ENCODE measurements at regions not wholly inside any gene's neighbourhood (a gene's known extent, or its start where the extent isn't known, plus 50 kb on each side); places are given as distances from the start of the nearest gene placed in this dataset.
"Not testable (repeated sequence)": the region's sequence is repeated elsewhere in the genome, so short reads cannot be mapped to it uniquely, and the experiment has no call there.

DNA sequence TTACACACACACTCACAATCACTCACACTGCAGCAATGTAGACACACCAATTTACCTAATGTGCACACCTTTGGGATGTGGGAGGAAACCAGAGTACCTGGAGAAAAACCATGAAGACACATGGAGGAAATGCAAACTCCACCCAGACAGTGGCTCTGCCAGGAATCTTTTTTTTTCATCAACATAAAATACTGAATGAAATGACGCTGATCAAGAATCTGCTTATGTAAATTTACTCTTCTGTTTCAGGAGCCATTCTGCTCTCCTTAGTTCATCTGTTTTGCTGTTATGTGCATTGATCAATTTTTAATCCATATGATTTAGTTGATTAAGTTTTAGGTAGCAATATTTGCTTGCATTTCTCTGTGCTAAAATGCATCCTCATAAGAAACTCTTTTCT is 414.2 kb upstream of the CCDC54 start:
- intact Hi-C loops (cut with DNase I, micrococcal nuclease) = no loop called here
- H3K4me1 ChIP-seq (ENCODE audit: low read depth) = no peaks in the 10 kb centered on the region
- no peaks in the 10 kb centered on the region for H3K36me3 ChIP-seq (ENCODE audit: low read depth)
- DNase-seq (no peak), ATAC-seq (no peak)
- peaks cover 5% of the 10 kb centered on the region for H3K9me3 ChIP-seq
- TF ChIP-seq, protein P1, sequence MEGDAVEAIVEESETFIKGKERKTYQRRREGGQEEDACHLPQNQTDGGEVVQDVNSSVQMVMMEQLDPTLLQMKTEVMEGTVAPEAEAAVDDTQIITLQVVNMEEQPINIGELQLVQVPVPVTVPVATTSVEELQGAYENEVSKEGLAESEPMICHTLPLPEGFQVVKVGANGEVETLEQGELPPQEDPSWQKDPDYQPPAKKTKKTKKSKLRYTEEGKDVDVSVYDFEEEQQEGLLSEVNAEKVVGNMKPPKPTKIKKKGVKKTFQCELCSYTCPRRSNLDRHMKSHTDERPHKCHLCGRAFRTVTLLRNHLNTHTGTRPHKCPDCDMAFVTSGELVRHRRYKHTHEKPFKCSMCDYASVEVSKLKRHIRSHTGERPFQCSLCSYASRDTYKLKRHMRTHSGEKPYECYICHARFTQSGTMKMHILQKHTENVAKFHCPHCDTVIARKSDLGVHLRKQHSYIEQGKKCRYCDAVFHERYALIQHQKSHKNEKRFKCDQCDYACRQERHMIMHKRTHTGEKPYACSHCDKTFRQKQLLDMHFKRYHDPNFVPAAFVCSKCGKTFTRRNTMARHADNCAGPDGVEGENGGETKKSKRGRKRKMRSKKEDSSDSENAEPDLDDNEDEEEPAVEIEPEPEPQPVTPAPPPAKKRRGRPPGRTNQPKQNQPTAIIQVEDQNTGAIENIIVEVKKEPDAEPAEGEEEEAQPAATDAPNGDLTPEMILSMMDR (IDR thresholded peaks at IDR 0.05) = no peak
- H3K4me3 ChIP-seq = no peak overlapping the region

DNA sequence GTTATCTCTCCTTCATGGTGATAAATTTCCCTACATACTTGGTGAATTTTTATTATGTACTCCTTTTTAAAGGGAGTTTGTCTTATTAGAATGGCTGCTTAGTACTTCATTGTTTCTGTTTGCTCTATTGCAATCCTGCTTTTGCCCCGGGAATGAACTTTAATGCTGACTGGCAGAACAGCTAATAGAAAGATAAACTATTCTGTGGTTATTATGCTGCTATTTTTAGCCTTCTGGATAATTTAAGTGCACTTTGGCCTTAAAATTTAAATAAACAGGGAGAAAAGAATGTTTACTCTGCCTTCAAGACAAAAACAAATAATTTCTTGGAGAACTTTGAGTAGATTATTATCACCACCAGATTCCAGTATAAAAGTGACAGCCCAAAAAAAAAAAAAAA is 413.8 kb upstream of the CCDC54 start:
- H3K4me3 ChIP-seq = no peak overlapping the region
- peaks cover 2% of the 10 kb centered on the region for H3K9me3 ChIP-seq
- H3K4me1 ChIP-seq (ENCODE audit: low read depth) = no peaks in the 10 kb centered on the region
- TF ChIP-seq, protein P1 (IDR thresholded peaks at IDR 0.05) = no peak
- H3K36me3 ChIP-seq (ENCODE audit: low read depth) = no peaks in the 10 kb centered on the region
- ATAC-seq (no peak), DNase-seq (no peak)
- intact Hi-C loops (cut with DNase I, micrococcal nuclease) = no loop called here

DNA sequence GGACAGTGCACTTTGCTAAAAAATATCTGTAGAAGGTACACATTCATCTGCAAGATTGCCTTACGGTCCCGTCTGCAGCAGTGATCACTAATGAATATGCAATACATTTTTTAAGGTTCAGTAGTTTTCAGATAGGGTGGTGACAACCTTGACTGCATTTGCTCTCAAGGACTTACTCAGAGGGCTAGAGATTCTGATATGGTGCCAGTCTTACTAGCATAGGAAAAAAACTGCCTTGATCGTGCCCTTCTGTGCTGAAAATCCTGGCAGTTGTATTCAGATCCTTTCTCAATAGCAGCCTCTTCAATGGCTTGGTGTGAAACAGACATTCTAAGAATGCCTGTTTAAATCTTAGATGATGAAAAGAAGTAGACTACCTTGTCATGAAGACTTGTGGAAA is 411.9 kb upstream of the CCDC54 start:
- Histone ChIP-seq H3K9me3 (peaks cover 2% of the 10 kb centered on the region), H3K4me3 (no peak overlapping the region), H3K36me3 (ENCODE audit: low read depth) (no peaks in the 10 kb centered on the region), H3K4me1 (ENCODE audit: low read depth) (no peaks in the 10 kb centered on the region)
- ATAC-seq (no peak), DNase-seq (no peak)
- TF ChIP-seq, protein P1 (IDR thresholded peaks at IDR 0.05) = no peak
- intact Hi-C loops (cut with DNase I, micrococcal nuclease) = no loop called here

DNA sequence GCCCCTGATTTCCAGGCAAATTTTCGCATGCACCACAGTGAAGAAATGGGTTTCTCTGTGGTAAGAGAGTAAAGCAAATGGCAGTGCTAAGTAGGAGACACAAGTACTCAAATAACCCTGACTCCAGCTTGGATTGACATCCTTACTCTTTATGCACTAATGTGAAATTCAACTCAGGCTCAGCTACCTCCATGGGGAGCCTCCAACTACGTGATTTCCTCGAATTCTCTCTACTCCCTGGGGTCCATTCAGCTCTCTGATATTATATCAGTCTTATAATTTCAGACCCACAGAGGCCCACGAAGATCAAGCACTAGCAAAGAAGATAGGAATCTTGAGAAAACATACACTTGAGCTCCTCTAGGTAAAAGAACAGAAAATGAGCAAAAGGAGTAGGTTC is 407.6 kb upstream of the CCDC54 start:
- DNase-seq (no peak), ATAC-seq (no peak)
- H3K36me3 ChIP-seq (ENCODE audit: low read depth) = no peaks in the 10 kb centered on the region
- intact Hi-C loops (cut with DNase I, micrococcal nuclease) = no loop called here
- peaks cover 2% of the 10 kb centered on the region for H3K9me3 ChIP-seq
- H3K4me1 ChIP-seq (ENCODE audit: low read depth) = no peaks in the 10 kb centered on the region
- no peak overlapping the region for H3K4me3 ChIP-seq
- TF ChIP-seq, protein P1 (IDR thresholded peaks at IDR 0.05) = no peak

DNA sequence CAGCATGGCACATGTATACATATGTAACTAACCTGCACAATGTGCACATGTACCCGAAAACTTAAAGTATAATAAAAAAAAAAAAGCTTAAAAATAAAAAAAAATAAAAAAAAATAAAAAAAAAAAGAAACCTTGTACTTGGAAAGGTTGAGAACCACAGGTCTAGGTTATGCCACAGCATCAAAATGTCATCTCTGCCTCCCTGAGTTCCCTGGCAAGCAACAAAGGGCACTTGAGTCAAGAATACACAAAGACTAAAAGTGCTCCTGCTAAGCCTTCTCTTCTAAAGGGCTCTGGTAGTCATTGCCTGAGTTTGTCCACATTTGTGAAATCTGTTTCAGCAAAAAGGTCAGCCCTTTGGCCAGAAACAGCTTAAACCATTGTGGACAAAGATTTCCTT is 395.8 kb upstream of the CCDC54 start:
- H3K9me3 ChIP-seq = no peaks in the 10 kb centered on the region
- H3K4me1 ChIP-seq (ENCODE audit: low read depth) = no peaks in the 10 kb centered on the region
- TF ChIP-seq, protein P1 (IDR thresholded peaks at IDR 0.05) = no peak
- no peak for DNase-seq
- no peaks in the 10 kb centered on the region for H3K36me3 ChIP-seq (ENCODE audit: low read depth)
- no peak overlapping the region for H3K4me3 ChIP-seq
- intact Hi-C loops (cut with DNase I, micrococcal nuclease) = no loop called here
- ATAC-seq = no peak

DNA sequence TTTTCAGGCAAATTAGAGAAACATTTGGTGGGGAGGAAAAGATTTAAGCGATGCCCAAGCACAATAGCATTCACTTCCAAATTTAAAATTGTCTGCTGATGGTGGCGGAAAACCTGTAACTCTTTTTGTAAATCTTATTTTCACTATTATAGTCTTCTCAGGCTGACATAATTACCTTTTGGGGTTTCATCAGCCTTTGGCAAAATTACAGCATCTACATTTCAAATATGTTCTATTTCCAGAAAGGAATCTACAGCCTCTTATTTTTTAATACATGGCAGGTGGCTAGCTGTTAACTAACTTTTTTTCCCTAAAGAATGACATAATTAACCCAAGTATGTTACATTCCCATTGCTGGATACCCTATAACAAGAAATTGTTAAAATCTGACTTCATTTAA is 391.5 kb upstream of the CCDC54 start:
- Histone ChIP-seq H3K36me3 (ENCODE audit: low read depth) (no peaks in the 10 kb centered on the region), H3K9me3 (peaks cover 17% of the 10 kb centered on the region), H3K4me3 (no peak overlapping the region), H3K4me1 (ENCODE audit: low read depth) (no peaks in the 10 kb centered on the region)
- intact Hi-C loops (cut with DNase I, micrococcal nuclease) = no loop called here
- DNase-seq (no peak), ATAC-seq (no peak)
- TF ChIP-seq, protein P1 (IDR thresholded peaks at IDR 0.05) = no peak

DNA sequence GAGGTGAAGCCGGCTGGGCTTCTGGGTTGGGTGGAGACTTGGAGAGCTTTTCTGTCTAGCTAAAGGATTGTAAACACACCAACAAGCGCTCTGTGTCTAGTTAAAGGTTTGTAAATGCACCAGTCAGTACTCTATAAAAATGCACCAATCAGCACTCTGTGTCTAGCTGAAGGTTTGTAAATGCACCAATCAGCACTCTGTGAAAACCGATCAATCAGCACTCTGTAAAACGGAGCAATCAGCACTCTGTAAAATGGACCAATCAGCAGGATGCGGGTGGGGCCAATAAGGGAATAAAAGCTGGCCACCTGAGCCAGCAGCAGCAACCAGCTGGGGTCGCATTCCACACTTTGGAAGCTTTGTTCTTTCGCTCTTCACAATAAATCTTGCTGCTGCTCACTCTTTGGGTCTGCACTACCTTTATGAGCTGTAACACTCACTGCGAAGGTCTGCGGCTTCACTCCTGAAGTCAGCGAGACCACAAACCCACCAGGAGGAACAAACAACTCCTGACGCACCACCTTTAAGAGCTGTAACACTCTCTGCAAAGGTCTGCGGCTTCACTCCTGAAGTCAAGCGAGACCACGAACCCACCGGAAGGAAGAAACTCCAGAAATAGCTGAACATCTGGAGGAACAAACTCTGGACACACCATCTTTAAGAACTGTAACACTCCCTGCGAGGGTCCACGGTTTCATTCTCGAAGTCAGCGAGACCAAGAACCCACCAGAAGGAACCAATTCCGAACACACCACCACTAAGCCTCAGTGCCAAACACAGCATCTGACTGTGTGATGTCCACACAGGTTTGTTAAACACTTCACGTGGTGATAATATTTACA is 378.2 kb upstream of the CCDC54 start:
- intact Hi-C loops (cut with DNase I, micrococcal nuclease); H3K4me3 ChIP-seq; DNase-seq; H3K36me3 ChIP-seq (ENCODE audit: low read depth); H3K4me1 ChIP-seq (ENCODE audit: low read depth); ATAC-seq: not testable (repeated sequence)
- peaks cover 10% of the 10 kb centered on the region for H3K9me3 ChIP-seq

Data from mucosa of descending colon (tissue), 3 donors.